ENCODE measurements at regions not wholly inside any gene's neighbourhood (a gene's known extent, or its start where the extent isn't known, plus 50 kb on each side); places are given as distances from the start of the nearest gene placed in this dataset.
"Not testable (repeated sequence)": the region's sequence is repeated elsewhere in the genome, so short reads cannot be mapped to it uniquely, and the experiment has no call there.

DNA sequence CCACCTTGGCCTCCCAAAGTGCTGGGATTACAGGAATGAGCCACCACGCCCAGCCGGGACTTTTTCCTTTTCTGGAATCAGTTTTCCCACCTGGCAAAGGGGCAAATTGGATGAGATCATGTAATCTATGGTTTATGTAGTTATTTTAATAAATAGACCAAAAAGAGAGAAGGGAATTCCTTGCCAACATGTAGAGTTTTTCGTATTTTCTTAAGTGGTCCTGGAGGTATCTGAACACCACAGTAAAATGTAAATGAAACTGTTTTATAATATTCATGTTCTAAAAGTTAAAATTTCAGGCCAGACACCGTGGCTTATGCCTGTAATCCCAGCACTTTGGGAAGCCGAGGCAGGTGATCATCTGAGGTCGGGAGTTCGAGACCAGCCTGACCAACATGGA is 185.1 kb upstream of the ZNF217 start:
- TF ChIP-seq, protein P1, sequence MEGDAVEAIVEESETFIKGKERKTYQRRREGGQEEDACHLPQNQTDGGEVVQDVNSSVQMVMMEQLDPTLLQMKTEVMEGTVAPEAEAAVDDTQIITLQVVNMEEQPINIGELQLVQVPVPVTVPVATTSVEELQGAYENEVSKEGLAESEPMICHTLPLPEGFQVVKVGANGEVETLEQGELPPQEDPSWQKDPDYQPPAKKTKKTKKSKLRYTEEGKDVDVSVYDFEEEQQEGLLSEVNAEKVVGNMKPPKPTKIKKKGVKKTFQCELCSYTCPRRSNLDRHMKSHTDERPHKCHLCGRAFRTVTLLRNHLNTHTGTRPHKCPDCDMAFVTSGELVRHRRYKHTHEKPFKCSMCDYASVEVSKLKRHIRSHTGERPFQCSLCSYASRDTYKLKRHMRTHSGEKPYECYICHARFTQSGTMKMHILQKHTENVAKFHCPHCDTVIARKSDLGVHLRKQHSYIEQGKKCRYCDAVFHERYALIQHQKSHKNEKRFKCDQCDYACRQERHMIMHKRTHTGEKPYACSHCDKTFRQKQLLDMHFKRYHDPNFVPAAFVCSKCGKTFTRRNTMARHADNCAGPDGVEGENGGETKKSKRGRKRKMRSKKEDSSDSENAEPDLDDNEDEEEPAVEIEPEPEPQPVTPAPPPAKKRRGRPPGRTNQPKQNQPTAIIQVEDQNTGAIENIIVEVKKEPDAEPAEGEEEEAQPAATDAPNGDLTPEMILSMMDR (IDR thresholded peaks at IDR 0.05; ENCODE audit: low read depth, low read length, poor library complexity, severe bottlenecking) = no peak
- no peak for TF ChIP-seq EZH2phosphoT487 (IDR thresholded peaks at IDR 0.05; ENCODE audit: borderline replicate concordance, low read length)
- H3K4me3 ChIP-seq (ENCODE audit: low read length) = no peak overlapping the region
- H3K27ac ChIP-seq (ENCODE audit: low read depth, low read length) = no peak overlapping the region
- no peaks in the 10 kb centered on the region for H3K36me3 ChIP-seq (ENCODE audit: control insufficient read depth, low read length)
- H3K4me2 ChIP-seq (ENCODE audit: low read length) = no peak overlapping the region
- H3K27me3 ChIP-seq (ENCODE audit: control insufficient read depth, low read length) = no peaks in the 10 kb centered on the region
- H3K9me3 ChIP-seq (ENCODE audit: control insufficient read depth, insufficient read depth, low read length) = no peaks in the 10 kb centered on the region
- no peaks in the 10 kb centered on the region for H3F3A ChIP-seq (ENCODE audit: control insufficient read depth, insufficient read depth)
- no peaks in the 10 kb centered on the region for H3K9me2 ChIP-seq (replicated peaks; ENCODE audit: control insufficient read depth, low read length)
- H3K79me2 ChIP-seq (ENCODE audit: control insufficient read depth, low read length) = peaks cover 5% of the 10 kb centered on the region; the same call in 1 of the 2 replicates
- H4K20me1 ChIP-seq (ENCODE audit: control insufficient read depth, insufficient read depth, low read depth, low read length) = no peaks in the 10 kb centered on the region
- H3K4me1 ChIP-seq (ENCODE audit: control insufficient read depth, low read length) = no peaks in the 10 kb centered on the region

DNA sequence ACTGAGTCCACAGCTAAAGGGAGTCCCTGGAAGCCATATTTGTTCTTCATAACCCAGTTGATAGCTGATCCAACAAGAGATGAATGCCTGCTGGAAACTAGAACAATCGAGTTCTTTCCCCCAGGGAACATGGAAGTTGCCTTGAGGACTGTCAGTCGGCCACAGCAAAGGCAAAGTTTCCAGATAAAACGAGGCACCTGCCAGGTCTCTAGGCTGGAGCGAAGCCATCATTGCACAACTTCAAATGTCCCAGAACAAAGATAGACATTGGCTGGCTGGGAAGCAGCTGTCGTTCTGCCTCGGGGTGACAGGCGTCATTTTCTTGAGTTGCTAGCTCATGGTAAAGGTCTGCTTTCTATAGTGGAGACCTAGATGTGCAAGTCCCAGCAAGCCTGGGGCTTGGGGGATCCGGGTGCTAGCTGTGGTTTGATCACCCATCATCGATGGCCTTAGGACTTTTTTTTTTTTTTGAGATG is 184.4 kb upstream of the ZNF217 start:
- Histone ChIP-seq H3K27ac (ENCODE audit: low read depth, low read length) (no peak overlapping the region), H3F3A (ENCODE audit: control insufficient read depth, insufficient read depth) (no peaks in the 10 kb centered on the region), H3K4me1 (ENCODE audit: control insufficient read depth, low read length) (no peaks in the 10 kb centered on the region), H3K27me3 (ENCODE audit: control insufficient read depth, low read length) (no peaks in the 10 kb centered on the region), H3K9me3 (ENCODE audit: control insufficient read depth, insufficient read depth, low read length) (no peaks in the 10 kb centered on the region), H4K20me1 (ENCODE audit: control insufficient read depth, insufficient read depth, low read depth, low read length) (no peaks in the 10 kb centered on the region), H3K79me2 (ENCODE audit: control insufficient read depth, low read length) (peaks cover 11% of the 10 kb centered on the region; the same call in 1 of the 2 replicates), H3K36me3 (ENCODE audit: control insufficient read depth, low read length) (no peaks in the 10 kb centered on the region), H3K4me3 (ENCODE audit: low read length) (no peak overlapping the region), H3K9me2 (replicated peaks; ENCODE audit: control insufficient read depth, low read length) (no peaks in the 10 kb centered on the region), H3K4me2 (ENCODE audit: low read length) (no peak overlapping the region)
- no peak for TF ChIP-seq EZH2phosphoT487 (IDR thresholded peaks at IDR 0.05; ENCODE audit: borderline replicate concordance, low read length)
- TF ChIP-seq, protein P1 (IDR thresholded peaks at IDR 0.05; ENCODE audit: low read depth, low read length, poor library complexity, severe bottlenecking) = no peak

DNA sequence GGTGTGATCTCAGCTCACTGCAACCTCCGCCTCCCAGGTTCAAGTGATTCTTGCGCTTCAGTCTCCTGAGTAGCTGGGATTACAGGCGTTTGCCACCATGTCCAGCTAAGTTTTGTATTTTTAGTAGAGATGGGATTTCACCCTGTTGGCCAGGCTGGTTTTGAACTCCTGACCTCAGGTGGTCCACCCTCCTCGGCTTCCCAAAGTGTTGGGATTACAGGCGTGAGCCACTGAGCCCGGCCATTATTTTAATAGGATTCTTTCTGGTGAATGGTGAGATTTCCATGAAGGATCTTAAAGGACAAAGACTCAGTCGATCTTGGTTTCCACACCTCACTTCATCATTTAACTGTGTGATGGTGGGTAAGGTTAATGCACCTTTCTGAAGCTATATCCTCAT is 183.8 kb upstream of the ZNF217 start:
- H3K4me1 ChIP-seq (ENCODE audit: control insufficient read depth, low read length); H3K4me2 ChIP-seq (ENCODE audit: low read length); H3K36me3 ChIP-seq (ENCODE audit: control insufficient read depth, low read length); H3K4me3 ChIP-seq (ENCODE audit: low read length); H3K27ac ChIP-seq (ENCODE audit: low read depth, low read length); H3F3A ChIP-seq (ENCODE audit: control insufficient read depth, insufficient read depth); H4K20me1 ChIP-seq (ENCODE audit: control insufficient read depth, insufficient read depth, low read depth, low read length); H3K27me3 ChIP-seq (ENCODE audit: control insufficient read depth, low read length); H3K9me3 ChIP-seq (ENCODE audit: control insufficient read depth, insufficient read depth, low read length); H3K9me2 ChIP-seq (replicated peaks; ENCODE audit: control insufficient read depth, low read length): not testable (repeated sequence)
- H3K79me2 ChIP-seq (ENCODE audit: control insufficient read depth, low read length) = peaks cover 11% of the 10 kb centered on the region; the same call in 1 of the 2 replicates

DNA sequence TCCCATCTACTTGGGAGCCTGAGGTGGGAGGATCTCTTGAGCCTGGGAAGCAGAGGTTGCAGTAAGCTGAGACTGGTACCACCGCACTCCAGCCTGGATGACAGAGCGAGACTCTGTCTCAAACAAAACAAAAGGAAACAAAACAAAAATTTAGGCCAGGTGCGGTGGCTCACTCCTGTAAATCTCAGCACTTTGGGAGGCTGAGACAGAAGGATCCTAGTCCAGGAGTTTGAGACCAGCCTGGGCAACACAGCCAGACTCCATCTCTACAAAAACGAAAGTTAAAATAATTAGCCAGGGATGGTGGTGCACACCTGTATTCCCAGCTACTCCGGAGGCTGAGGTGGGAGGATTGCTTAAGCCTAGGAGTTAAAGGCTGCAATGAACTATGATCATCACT is 183.2 kb upstream of the ZNF217 start:
- H3K27me3 ChIP-seq (ENCODE audit: control insufficient read depth, low read length) = no peaks in the 10 kb centered on the region
- H3K4me3 ChIP-seq (ENCODE audit: low read length) = no peak overlapping the region
- H3K9me3 ChIP-seq (ENCODE audit: control insufficient read depth, insufficient read depth, low read length) = no peaks in the 10 kb centered on the region
- H4K20me1 ChIP-seq (ENCODE audit: control insufficient read depth, insufficient read depth, low read depth, low read length) = no peaks in the 10 kb centered on the region
- H3K4me2 ChIP-seq (ENCODE audit: low read length) = no peak overlapping the region
- TF ChIP-seq, protein P1 (IDR thresholded peaks at IDR 0.05; ENCODE audit: low read depth, low read length, poor library complexity, severe bottlenecking) = no peak
- TF ChIP-seq EZH2phosphoT487 (IDR thresholded peaks at IDR 0.05; ENCODE audit: borderline replicate concordance, low read length) = no peak
- no peak overlapping the region for H3K27ac ChIP-seq (ENCODE audit: low read depth, low read length)
- peaks cover 11% of the 10 kb centered on the region; the same call in 1 of the 2 replicates for H3K79me2 ChIP-seq (ENCODE audit: control insufficient read depth, low read length)
- no peaks in the 10 kb centered on the region for H3F3A ChIP-seq (ENCODE audit: control insufficient read depth, insufficient read depth)
- no peaks in the 10 kb centered on the region for H3K9me2 ChIP-seq (replicated peaks; ENCODE audit: control insufficient read depth, low read length)
- no peaks in the 10 kb centered on the region for H3K4me1 ChIP-seq (ENCODE audit: control insufficient read depth, low read length)
- no peaks in the 10 kb centered on the region for H3K36me3 ChIP-seq (ENCODE audit: control insufficient read depth, low read length)

Data from DOHH2 (cell line).